ENCODE measurements at regions not wholly inside any gene's neighbourhood (a gene's known extent, or its start where the extent isn't known, plus 50 kb on each side); places are given as distances from the start of the nearest gene placed in this dataset.

DNA sequence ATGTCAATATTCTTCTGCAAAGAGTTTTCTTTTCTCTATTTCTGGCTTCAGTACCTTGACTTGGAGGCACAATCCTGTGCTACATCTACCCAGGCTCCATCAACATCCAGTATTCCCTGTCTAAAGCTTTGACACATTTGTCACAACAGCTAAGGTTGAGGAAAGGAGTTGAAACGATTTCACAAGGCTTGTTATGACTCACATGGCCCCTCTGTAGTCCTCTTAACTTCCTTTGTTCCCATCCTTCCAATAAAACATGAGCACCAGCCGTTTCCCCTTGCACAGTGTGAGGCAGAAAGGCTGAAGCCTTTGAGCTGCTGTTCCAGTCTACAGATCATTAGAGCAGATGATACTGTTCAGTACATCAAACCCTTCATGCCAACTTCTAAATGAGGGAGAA is 163.0 kb upstream of the TMCO5A start:
- in situ Hi-C loops (cut with HindIII; ENCODE audit: low sequenced_read_pairs) = no loop called here
- DNase-seq (ENCODE audit: low read depth, low spot score) = peak; percentile 62
- TF ChIP-seq, protein P1, sequence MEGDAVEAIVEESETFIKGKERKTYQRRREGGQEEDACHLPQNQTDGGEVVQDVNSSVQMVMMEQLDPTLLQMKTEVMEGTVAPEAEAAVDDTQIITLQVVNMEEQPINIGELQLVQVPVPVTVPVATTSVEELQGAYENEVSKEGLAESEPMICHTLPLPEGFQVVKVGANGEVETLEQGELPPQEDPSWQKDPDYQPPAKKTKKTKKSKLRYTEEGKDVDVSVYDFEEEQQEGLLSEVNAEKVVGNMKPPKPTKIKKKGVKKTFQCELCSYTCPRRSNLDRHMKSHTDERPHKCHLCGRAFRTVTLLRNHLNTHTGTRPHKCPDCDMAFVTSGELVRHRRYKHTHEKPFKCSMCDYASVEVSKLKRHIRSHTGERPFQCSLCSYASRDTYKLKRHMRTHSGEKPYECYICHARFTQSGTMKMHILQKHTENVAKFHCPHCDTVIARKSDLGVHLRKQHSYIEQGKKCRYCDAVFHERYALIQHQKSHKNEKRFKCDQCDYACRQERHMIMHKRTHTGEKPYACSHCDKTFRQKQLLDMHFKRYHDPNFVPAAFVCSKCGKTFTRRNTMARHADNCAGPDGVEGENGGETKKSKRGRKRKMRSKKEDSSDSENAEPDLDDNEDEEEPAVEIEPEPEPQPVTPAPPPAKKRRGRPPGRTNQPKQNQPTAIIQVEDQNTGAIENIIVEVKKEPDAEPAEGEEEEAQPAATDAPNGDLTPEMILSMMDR (IDR thresholded peaks at IDR 0.05; ENCODE audit: low read depth, low read length) = no peak
- H3K4me3 ChIP-seq (ENCODE audit: low read depth, low read length) = no peak overlapping the region

DNA sequence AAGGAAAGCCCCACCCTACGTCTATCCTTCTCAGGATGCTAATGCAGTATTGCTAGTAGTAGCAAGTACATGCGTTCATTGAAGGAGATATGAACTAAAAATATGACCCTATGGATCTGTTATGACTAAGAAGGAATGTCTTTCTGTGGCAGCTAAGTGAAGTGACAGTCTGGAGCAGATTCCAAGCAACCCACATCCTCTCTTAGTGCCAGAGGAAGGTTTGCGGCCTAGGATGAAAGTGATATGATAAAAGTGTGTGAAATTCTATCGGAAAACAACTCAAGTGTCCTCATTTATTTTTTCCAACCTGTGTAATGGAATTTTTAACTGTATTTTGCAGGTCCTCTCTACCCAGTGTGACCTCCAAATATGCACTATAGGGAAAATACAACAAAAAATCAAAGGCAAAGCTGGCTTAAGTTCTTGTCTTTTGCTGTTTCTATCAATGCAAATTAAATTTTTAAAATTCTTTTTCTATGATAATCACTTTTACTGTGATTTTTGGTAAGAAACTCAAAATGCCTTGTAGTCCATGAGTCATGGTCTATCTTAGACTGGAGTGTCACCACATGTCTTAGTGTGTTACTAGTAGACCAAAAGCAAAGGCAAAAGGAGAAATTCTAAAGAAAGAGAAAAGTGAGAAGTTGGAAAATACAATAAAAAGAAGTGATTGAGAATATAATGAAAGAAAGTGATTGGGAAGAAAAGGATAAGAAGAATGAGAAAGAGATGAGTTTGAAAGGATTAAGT is 161.2 kb upstream of the TMCO5A start:
- no peak overlapping the region for H3K4me3 ChIP-seq (ENCODE audit: low read depth, low read length)
- in situ Hi-C loops (cut with HindIII; ENCODE audit: low sequenced_read_pairs) = no loop called here
- TF ChIP-seq, protein P1 (IDR thresholded peaks at IDR 0.05; ENCODE audit: low read depth, low read length) = no peak
- peak; percentile 91 for DNase-seq (ENCODE audit: low read depth, low spot score)

DNA sequence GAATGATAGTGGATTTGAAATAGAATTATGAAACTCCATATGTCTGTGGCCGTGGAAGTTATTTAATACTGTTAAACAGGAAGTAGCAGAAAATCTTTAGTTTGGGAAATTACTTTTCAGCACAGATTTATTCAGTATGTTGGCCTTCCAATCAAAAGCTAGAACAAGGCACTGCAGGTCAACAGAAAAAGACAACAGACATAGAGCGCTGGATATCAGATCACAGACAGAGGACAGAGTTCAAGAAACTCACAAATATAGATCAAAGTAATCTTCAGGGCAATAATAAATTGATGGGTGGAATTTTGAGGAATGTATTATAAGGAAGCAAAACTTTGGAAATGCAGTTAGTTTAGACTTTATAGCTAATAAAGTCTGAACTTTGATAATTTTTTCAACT is 159.5 kb upstream of the TMCO5A start:
- no peak for DNase-seq (ENCODE audit: low read depth, low spot score)
- TF ChIP-seq, protein P1 (IDR thresholded peaks at IDR 0.05; ENCODE audit: low read depth, low read length) = no peak
- no peak overlapping the region for H3K4me3 ChIP-seq (ENCODE audit: low read depth, low read length)
- in situ Hi-C loops (cut with HindIII; ENCODE audit: low sequenced_read_pairs) = no loop called here

DNA sequence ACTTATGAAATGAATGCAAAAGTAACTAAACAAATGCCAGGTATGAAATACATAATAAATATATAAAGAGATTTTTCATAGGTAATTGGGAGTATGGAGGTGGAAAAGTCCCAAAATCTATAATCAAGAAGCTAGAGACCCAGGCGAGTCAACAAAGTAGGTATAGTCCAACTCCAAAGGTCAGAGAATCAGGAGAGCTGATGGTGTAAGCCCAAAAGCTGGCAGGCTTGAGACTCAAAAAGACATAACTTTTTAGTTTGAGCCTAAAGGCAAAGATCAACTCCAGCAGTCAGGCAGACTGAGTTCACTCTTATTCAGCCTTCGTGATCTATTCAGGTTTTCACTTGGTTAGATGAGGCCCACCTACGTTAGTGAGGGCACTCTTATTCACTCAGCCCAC is 157.4 kb upstream of the TMCO5A start:
- in situ Hi-C loops (cut with HindIII; ENCODE audit: low sequenced_read_pairs) = no loop called here
- H3K4me3 ChIP-seq (ENCODE audit: low read depth, low read length) = no peak overlapping the region
- TF ChIP-seq, protein P1 (IDR thresholded peaks at IDR 0.05; ENCODE audit: low read depth, low read length) = no peak
- DNase-seq (ENCODE audit: low read depth, low spot score) = no peak

DNA sequence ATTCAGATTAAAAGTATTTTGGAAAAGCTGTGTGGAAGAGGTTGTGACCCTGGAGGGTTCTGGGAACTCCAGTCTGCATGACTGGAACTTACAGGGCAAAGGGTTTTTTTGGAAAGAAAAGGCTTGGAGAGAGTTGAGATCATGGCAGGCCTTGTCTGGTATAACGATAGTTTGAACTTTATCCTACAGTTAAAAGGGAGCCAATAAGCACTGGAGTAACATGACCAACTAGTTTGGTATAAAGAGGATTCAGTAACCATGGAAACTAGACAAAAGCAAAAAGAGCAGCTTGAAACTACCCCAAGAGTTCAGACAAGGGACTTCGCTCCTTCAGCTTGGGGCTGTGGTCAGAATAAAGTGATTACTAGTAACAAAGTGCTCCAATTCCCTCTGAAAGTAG is 151.2 kb upstream of the TMCO5A start:
- TF ChIP-seq, protein P1 (IDR thresholded peaks at IDR 0.05; ENCODE audit: low read depth, low read length) = no peak
- in situ Hi-C loops (cut with HindIII; ENCODE audit: low sequenced_read_pairs) = no loop called here
- DNase-seq (ENCODE audit: low read depth, low spot score) = peak; percentile 30
- no peak overlapping the region for H3K4me3 ChIP-seq (ENCODE audit: low read depth, low read length)

DNA sequence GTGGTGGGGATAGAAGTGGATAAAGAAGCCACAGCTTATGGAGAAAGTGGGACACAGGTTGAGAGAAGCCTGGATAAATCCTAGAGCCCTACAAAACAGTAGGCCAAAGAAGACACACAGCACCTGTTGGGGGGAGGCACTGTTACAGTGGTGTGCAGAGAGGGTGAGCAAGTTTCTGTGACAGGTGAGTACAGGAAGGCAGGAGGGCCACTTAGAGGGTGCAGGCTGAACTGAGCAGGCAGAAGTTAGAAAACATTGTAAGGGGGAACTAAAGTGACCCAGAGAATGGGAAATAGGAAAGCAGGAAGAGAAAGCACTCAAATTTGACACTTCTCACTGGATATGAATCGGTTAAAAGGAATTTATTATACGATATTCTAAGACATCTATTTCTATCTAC is 146.1 kb upstream of the TMCO5A start:
- in situ Hi-C loops (cut with HindIII; ENCODE audit: low sequenced_read_pairs) = no loop called here
- TF ChIP-seq, protein P1 (IDR thresholded peaks at IDR 0.05; ENCODE audit: low read depth, low read length) = no peak
- no peak overlapping the region for H3K4me3 ChIP-seq (ENCODE audit: low read depth, low read length)
- no peak for DNase-seq (ENCODE audit: low read depth, low spot score)

Data from astrocyte of the spinal cord (primary cell).